Suppressor macrophage treated with lipopolysaccharide for 4 hours (primary cell): ENCODE measurements at regions not wholly inside any gene's neighbourhood (a gene's known extent, or its start where the extent isn't known, plus 50 kb on each side); places are given as distances from the start of the nearest gene placed in this dataset.

ENCODE experiments used
- DNase-seq: peaks from one replicate; pipeline ENCODE4 v3.0.0-alpha.2; 2020

DNA sequence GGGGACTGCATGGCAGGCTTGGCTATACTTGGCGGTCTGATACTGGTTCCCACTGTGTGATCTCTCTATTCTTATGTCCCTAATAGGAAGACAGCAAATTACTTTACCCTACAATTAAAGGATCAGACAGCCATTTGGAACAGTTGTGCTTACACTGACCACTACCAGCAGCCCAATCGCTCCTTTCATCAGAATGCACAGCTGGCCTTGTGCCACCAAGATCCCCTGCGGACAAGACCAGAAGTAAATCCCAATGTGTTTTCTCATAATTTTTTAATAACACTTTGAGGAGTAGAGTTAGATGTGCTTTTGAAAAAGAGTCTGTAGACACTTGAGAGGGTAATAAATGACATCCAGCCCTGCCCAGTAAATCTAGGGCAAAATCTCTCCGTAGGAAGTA, 297.2 kb upstream of the ZNF32 start:
- no peak for DNase-seq

DNA sequence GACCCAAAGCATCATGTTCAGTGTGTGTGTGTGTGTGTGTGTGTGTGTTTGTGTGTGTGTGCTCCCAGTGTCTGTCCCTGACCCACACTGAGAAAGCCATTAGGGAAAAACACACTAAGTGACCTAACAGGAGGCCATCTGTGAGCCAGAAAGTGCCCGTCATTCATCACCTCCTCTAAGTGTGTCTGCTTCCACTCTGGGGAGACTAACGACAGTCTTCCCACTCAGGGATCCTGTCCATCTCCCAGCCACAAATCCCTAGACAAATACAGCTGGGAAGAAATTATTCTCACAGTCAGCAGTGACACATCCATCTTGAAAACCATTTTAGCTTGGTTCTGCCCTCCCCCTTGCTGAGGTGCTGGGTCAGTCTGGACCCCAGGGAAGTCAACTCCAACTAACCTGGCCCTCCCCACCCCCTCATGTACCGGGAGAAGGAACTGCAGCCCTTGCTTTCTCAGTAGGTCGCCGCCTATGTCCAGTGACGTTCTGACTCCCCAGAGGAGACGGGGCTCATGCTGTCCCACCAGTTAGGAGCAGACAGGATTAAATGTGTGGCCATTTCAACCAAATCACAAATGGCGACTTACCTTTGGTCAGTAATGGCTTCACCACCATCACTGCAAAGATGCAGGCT, 296.5 kb upstream of the ZNF32 start:
- no peak for DNase-seq

DNA sequence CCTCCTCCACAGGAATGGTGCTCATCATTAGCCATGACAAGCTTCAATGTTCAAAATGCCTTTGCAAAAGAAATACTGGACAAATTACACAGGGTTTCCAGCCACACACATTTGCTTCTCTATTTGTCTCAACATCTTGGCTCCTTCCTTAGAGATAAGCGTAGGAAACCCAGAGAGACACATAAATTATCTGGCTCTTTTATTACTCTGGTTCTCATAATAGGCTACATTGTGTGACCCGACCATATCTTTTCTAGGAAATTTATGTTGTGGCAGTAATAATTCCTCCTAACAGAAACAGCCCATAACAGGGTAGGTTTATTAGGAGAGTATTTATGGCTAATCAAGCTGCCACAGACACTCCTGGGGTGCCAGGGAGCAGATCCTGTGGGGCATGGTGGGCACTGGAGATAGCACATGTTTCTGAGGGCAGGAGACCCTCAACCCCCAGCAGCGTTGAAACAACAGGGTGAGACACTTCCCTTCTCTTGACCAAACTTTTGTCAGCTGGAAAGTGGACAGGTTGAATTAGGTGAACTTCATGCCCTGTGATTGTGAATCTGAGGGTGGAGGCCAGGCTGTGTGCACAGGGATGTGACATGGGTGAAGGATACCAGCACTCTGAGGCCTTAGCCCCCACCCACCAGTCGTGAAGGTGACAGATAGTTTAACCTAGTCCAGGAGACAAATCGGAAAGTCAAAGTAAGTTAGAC, 295.9 kb upstream of the ZNF32 start:
- DNase-seq: no peak

DNA sequence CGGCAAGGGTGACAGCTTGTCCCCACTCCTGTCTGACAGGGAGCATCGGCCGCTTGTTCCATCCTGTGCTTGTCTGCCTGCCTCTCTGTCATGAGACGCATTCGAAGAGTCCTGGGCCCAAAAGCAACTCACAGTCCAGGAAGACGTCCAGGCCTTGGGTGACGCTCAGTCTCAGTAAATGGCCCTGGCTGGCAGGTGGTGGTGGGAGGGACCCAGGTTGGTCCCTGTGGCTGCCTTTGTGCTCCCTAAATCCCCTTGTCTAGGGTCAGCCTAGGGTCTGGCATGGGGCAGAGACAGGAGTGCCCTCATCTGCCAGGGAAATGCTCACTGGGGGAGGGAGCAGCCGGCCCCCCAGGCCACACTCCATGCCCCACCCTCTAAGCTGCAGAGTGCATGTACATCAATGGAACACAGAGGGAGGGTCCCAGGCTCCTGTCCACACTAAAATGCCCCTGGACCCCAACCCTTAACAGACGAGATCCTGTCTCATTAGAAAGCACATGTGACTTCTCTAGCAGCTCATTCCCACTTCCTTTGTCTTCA, 295.2 kb upstream of the ZNF32 start:
- DNase-seq: no peak

DNA sequence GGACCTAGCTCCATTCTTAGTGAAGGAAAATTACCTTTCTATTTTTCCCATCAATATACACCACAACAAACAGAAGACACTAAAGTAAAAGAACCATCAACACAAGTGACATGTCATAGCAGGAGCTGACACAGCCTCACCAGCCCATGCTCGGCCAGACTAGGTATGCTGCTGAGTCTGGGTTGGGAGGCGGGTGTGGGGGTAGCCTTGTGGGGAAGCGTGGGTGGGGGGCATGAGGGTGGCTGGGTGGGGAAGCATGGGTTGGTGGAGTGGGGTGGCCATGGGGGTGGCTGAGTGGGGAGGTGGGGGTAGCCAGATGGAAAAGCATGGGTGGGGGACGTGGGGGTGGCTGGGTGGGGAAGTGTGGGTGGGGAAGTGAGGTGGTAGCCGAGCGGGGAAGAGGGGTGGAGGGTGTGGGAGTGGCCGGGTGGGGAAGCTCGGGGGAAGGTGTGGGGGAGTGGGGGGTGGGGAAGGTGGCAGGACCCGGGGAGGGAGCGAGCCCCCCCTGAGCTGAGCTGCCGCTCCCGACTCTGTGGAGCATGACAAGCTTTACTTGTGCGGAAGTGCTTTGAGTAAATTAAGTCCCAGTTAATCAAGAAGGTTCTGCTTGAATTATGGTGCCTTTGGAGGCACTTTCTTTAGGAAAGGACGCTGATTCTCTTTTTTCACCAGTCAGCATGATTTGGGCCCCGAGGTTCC, 294.6 kb upstream of the ZNF32 start:
- DNase-seq: no peak

DNA sequence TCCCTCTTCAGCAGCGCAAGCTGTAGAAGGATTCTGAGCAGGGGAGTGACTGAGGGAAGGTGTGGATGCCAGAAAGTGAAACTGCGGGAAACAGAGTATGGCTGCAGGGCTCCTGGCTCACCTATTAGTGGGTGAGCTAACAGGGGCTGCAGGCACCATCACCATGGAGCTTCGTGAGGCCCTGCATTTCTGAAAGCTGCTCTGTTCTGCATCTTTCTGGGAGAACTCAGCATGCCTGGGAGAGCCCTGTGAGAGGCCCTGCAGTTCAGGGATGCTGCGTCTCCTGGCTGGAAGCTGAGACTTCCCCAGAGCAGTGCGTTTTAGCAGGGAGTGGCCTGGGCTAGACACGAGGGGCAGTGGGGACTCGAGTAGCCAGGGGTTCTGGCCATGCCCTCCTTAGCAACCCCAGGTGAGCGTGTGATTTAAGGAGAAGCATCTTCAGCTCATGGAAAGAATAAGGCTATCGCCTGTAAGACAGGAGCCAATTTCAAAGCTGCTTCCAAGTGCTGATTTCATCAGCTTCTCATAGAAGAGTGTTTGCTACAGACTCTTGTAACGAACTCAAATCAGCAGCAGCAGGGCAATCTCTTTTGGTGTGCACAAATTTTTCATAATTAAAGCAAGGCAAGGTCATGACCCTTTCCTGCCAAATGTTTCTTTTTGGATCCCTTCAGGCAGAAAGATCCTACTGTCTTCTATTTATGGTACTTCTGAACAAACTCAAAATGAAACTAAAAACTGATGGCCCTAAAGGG, 293.6 kb upstream of the ZNF32 start:
- no peak for DNase-seq

DNA sequence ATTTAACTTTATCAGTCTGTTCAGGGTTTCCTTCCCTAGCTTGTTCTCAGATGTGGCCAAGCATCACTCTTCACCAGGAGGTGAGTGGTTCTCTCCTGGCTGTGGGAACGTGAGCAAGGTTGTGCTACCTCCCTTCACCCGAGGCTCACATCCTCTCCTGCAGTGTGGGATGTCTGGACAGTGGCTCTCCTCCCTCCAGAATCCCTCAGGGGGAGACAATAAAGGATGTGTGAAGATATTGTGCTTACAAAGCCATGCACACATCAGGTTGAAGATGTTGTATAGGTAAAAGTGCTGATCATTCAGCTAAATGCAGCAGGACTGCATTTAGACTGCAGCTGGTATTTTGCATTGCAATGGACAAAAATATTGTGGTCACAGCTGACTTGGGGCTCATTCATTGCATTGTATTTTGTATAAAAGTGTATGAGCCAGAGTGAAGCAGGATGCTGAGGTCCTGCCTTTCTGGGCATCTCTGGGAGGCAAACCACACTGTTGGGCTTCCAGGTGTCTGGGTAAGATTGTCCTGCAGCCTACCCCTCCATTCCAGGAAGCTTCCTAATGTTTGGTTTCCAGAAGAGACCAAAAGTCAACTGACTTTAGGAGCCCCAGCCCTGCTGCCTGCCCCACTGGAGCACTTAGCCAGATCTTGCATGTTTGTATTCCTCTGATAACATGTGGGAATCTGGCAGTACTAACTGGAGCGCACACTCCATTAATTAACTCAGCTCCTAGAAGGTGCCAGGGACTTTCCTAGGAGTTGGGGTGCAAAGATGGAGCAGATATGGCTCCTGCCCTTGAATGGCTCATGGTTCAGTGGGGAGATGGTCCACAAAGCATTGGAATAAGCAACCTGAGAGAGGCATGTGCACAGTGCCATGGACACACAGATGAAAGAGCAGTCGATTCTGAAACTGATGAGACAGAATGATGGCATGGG, 292.5 kb upstream of the ZNF32 start:
- no peak for DNase-seq

DNA sequence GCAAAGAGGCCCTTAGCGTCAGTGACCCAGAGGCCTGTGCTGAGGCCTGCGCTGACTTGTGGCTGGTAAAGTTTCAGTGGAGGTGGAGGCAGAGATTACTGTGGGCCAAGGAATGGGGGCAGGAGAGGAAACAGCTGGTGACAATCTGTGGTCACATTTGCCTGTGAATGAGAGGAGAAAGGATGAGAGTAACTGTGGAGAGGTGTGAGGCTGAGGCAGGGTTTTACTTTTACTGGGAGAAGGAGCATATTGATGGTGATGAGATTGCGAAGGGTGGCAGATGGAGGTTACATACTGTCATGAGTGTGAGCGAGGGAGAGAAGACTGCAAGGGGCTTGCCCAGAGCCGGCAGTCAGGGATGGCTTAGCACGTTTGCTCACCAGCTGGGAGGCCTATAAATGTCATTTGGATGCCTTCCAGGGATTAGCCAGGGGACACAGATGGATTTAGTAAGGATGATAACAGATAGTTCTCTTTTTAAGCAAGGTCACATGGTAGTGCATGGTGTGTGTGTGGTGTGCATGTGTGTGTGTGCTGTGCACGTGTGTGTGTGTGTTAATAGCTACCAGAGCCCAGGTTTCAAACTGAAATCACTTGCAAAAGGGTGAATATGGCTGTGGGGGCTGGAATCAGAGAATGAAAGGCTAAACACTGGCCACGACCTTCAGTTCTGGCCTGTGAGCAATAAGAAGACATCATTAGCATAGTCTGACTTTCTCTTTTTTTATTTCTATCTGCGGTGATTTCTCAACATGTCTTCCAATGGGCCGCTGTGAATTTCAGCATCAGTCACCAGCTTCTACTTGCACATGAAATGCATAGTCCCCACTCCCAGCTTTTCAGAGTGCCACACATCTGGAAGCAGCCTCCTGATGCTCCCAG, 291.5 kb upstream of the ZNF32 start:
- DNase-seq: no peak

DNA sequence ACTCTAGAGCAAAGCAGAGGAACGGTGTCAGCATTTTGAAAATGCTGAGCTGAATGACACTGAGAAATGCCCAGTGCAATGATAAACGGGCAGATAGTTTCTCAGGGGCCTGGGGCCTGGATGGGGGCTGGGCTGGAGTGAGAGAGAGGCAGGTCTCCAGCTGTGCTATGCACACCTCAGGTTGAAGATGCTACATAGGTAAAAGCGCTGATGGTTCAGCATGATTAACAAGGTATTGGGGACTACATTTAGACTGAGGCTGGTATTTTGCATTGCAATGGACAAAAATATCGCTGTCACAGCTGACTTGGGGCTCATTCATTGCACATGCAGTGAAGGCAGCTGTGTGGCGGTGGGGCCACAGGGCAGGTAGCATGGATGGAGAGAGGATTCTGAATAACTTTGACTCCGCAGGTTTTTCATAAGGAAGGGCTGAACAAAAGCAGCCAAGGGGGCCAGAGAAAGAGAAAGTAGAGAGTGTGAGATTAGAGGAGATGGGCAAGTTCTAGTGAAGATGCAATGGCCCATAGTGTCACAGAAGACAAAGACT, 290.8 kb upstream of the ZNF32 start:
- DNase-seq: no peak

DNA sequence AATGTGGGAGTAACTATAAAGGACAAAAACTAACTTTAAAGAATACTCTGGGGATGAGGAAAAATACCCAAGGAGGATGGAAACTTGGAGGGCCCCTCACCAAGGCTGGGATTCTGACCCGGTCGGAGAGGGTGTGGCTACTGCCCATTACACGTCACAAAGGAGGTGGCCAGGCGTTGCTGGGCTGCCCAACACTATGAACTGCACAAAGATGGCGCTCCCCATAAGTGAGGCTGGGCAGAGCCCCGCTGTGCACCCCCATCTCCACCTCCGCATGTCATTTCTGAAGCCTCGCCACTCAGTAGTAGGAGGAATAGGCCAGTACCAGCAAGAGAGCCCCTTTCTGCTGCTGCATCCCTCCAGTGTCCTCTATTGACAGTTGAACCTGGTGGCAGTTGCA, 290.1 kb upstream of the ZNF32 start:
- no peak for DNase-seq

DNA sequence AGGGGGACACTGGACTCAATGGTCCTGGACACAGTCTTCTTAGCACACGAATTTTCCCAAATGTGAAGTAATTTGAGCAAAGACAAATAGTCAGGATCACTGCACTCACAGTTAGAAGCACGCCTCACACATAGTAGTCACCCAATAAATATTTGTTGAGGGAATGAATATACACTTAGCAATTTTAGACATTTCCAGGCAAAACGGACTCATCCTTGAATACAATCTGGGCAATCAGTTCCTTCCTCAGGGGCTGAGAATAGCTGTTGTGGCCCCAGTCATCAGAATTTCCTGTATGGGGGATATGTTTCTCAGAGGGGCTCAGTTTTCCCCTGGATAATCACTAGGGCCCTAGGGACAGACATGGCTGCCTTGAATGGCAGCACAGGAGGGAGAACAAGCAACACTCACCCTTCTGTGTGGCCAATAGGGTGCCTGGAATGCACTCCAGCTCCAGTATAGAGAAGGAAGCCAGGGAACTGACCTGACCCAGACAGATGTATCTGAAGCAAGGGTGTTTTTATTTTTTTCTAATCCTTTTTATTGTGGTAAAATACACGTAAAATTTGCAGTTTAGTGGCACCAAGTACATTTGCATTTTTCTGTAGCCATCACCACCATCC, 282.7 kb upstream of the ZNF32 start:
- no peak for DNase-seq

DNA sequence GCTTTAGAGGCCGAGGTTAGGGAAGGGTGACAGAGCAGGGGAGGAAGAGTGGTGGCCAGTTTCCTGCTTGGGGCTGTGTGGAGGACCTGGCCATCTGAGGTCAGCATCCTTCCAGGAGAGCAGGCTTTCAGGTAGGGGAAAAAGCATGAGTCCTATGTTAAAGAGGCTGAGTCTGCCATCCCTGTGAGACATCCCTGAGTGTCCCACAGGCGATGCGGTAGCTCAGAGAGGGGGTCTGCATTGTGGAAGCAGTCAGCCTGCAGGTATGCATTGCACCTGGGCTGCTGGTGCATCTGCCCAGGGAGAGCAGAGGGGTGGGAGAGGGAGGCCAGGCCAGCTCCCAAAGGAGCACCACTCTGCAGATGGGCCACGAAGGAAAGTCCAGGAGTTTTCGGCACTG, 282.1 kb upstream of the ZNF32 start:
- no peak for DNase-seq

DNA sequence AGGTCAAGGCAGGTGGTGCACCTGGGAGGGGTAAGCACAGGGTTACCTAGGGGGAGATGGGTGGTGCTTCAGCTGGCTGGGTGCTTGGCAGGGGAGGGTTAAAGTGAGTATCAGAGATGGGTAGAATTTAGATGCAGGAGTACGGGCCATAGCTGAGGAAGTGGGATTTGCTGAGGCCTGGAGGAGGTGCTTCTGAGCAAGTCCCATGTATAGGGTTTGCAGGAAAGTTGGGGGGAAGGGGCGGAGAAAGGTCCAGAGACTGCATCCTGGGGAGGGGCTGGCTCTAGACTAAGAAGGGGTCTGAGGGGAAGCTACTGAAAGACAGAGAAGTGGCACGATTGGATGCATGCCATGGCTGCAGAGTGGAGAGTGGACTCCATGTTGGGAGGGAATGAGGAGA, 281.6 kb upstream of the ZNF32 start:
- DNase-seq: no peak

DNA sequence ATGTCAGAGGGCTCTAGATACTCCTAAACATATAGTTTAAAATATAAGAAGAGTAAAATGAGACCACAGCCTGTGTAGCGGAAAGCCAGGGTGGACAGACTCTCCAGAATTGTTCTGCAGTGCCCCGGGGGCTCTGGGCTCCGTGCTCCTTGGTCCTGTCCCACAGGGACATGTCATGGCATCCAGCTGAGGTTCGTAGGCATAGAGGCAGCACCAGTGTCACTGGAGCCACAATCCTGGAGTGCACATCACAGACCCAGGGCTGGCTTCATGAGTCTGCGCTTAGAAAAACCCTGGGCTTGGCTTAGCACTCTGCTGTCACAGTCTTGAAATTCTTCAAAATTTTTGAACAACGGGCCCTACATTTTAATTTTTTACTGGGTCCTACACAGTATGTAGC, 280.4 kb upstream of the ZNF32 start:
- no peak for DNase-seq

DNA sequence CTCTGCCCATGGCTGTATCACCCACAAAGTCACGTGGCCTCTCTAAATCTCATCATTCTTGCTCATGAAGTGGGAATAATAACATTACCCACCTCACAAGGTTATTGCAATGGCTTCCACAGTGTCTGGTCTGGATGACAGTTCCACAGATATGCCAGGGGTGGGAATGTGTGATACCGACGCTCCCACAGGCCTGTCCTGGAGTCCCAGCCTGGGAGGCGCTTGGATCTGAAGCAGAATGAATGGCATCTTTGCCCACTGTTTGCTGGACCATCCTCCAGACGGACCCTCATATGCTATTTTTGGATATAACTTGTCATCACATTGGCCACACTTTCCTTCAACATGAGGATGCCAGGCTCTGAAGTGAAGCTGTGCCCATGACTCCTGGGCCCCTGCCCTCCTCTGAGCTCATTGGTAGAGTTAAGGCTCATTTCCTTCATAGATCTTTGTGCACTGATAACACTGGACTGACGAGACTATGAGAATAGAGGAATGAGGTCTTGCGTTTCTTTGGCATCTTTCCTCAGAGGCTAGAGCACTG, 279.8 kb upstream of the ZNF32 start:
- no peak for DNase-seq

DNA sequence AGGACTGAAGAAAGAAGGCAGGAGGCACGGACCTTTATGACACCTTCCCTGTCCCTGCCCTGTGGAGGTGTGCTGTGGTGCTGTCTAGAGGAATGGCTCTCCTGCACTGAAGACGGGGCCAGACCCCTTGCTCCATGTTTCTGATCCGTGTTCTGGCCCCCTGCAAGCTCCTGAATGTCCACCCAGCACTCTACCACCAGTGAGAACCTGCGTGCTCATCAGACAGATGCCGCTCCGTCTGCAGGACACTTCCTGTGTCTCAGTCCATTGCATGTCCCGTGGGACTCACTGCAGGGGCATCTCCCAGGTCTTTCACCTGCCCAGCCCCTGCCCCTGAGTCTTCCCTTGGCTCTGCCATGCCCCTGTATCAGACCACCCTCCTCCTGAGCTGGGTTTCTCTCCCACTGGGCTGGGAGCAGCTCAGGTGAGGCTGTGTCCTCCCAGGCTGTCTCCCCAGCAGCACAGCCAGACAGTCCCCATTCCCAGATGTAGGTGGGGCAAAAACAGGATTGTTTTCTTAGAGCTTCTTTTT, 278.3 kb upstream of the ZNF32 start:
- no peak for DNase-seq

DNA sequence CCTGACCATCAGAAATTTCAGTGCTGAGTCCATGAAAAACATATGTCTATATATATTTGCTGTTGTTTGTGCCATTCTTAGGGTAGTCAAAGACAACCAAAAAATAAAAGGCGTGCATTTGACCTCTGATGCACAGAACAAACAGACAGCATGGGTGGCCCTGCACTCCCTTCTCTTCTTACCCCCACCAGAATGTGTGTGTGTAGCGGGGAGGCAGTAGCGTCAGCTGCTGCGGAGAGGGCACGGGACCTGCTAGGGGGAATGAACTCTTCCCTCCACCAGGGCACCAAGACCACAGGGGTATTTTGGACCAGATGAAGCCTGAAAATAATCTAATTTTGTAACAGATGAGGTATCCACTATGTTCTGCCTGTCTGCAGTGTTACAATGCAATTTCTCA, 277.7 kb upstream of the ZNF32 start:
- no peak for DNase-seq

DNA sequence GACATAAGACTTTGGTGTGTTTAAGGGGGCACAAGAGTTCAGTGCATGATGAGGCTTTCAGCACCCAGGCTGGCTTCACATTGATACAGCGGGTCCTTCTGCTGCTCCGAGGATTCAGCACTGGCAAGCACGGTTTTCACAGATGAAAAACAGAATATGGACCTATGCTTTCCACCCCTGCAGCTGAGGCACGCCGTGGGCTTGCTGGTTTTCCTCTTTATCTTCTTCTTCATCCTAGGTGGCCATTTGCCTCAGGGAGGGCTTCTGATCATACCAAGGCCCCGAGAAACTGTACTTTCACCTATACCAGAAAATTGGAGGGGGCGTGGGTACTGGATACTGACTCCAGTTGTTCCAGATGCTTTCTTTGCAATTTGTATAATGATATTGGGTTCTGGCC, 277.1 kb upstream of the ZNF32 start:
- DNase-seq: no peak

DNA sequence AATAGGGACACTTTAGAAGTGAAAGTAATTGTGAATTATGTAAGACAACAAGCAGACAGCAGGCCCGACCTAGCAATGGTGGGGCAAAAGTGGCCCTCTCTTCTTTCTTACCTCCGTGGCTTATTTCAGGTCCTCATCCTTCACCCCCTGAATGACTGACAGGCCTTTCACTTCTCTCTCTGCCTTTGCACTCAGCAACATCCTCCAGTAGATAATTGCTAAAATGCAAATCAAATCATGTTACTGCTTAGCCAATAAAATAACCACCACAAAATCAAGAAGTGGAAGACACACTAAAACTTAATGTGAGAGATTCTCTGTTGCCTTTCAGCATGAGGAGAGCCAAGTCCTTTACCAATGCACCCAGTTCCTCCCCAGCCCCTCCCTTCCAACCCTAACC, 274.6 kb upstream of the ZNF32 start:
- no peak for DNase-seq
